ENCODE measurements at regions not wholly inside any gene's neighbourhood (a gene's known extent, or its start where the extent isn't known, plus 50 kb on each side); places are given as distances from the start of the nearest gene placed in this dataset.
A peak's percentile ranks its signal among the peaks of the same experiment; 100 is the strongest.
"Not testable (repeated sequence)": the region's sequence is repeated elsewhere in the genome, so short reads cannot be mapped to it uniquely, and the experiment has no call there.

- no peak for DNase-seq
Measured at GRCh38 chr6:145147559-145147958, 587.8 kb downstream of the EPM2A start.

GRCh38 chr6:145147981-145148749 lies 587.2 kb downstream of the EPM2A start:
- peak; percentile 82 for DNase-seq

GRCh38 chr6:145148776-145149175 lies 586.5 kb downstream of the EPM2A start:
- no peak for DNase-seq

- DNase-seq: no peak
Measured at GRCh38 chr6:145151624-145152023, 583.7 kb downstream of the EPM2A start.

- DNase-seq: no peak
Measured at GRCh38 chr6:145153495-145153894, 581.8 kb downstream of the EPM2A start.

GRCh38 chr6:145155411-145155810 lies 579.9 kb downstream of the EPM2A start:
- DNase-seq: no peak

GRCh38 chr6:145155873-145156782 lies 579.2 kb downstream of the EPM2A start:
- DNase-seq: peak; percentile 56

- not testable (repeated sequence) for DNase-seq
Measured at GRCh38 chr6:145158636-145159035, 576.7 kb downstream of the EPM2A start.

GRCh38 chr6:145159921-145160320 lies 575.4 kb downstream of the EPM2A start:
- no peak for DNase-seq

GRCh38 chr6:145161501-145161900 lies 573.8 kb downstream of the EPM2A start:
- DNase-seq: no peak

GRCh38 chr6:145169726-145170224 lies 565.5 kb downstream of the EPM2A start:
- no peak for DNase-seq

GRCh38 chr6:145175470-145175869 lies 559.9 kb downstream of the EPM2A start:
- no peak for DNase-seq

- no peak for DNase-seq
Measured at GRCh38 chr6:145178391-145178790, 556.9 kb downstream of the EPM2A start.

- no peak for DNase-seq
Measured at GRCh38 chr6:145187491-145188206, 547.7 kb downstream of the EPM2A start.

GRCh38 chr6:145189836-145190235 lies 545.5 kb downstream of the EPM2A start:
- no peak for DNase-seq

GRCh38 chr6:145194389-145194788 lies 540.9 kb downstream of the EPM2A start:
- no peak for DNase-seq

- peak; percentile 17 for DNase-seq
Measured at GRCh38 chr6:145199961-145200360, 535.4 kb downstream of the EPM2A start.

GRCh38 chr6:145204301-145204700 lies 531.0 kb downstream of the EPM2A start:
- DNase-seq: no peak

- DNase-seq: no peak
Measured at GRCh38 chr6:145206247-145206907, 528.9 kb downstream of the EPM2A start.

GRCh38 chr6:145208474-145208873 lies 526.8 kb downstream of the EPM2A start:
- no peak for DNase-seq

- no peak for DNase-seq
Measured at GRCh38 chr6:145209272-145209671, 526.0 kb downstream of the EPM2A start.

- no peak for DNase-seq
Measured at GRCh38 chr6:145212813-145213212, 522.5 kb downstream of the EPM2A start.

GRCh38 chr6:145213614-145214013 lies 521.7 kb downstream of the EPM2A start:
- DNase-seq: no peak
